Lower leg skin (tissue), 4 donors: ENCODE measurements at regions not wholly inside any gene's neighbourhood (a gene's known extent, or its start where the extent isn't known, plus 50 kb on each side); places are given as distances from the start of the nearest gene placed in this dataset.

ENCODE experiments used
- DNase-seq, 2 donors: peaks; one replicate each; pipeline ENCODE4 v3.0.0-alpha.2; 2019; ENCODE audit warnings: low spot score in 2 of 2
- H3K4me3 ChIP-seq: fragments of 200-600 bp; sonication (generic); 2 replicates; pipeline ENCODE4 v1.5.1; 2017; ENCODE audit warnings: mild to moderate bottlenecking, low read depth; ENCODE audit not compliant: poor library complexity, severe bottlenecking
- CTCF ChIP-seq, 3 donors: fragments of 450-650 bp; IDR thresholded peaks; one replicate each; pipeline ENCODE4 v1.5.1; 2016; ENCODE audit warnings: antibody characterized with exemption in 3 of 3, mild to moderate bottlenecking in 3 of 3, moderate library complexity in 2 of 3
- POLR2A ChIP-seq, 2 donors: fragments of 450-650 bp; IDR thresholded peaks; one replicate each; pipeline ENCODE4 v1.6.1; 2016 to 2017; ENCODE audit warnings: antibody characterized with exemption in 2 of 2, mild to moderate bottlenecking in 1 of 2, moderate library complexity in 1 of 2
- WGBS, 2 donors: methylation state at CpG; one replicate each; pipeline ENCODE4 v1.1.5; 2018; 5-methylcytosine and 5-hydroxymethylcytosine counted together
- intact Hi-C: fragments of 100-400 bp; cut with DNase I; formaldehyde crosslinking; loops from one replicate; pipeline ENCODE4 v1.15.0; 2023; ENCODE audit warnings: low total_unique reads

GRCh38 chr16:66278111-66278531, 88.4 kb upstream of the CDH5 start:
- WGBS, 2 donors, result 39 to 51% methylated on average over 2 of the region's 2 CpGs
- no peak for TF ChIP-seq CTCF (IDR thresholded peaks at IDR 0.05)
- TF ChIP-seq POLR2A (IDR thresholded peaks at IDR 0.05), result no peak
- H3K4me3 ChIP-seq, result no peak overlapping the region
- intact Hi-C loops, result loop anchor here (10.0 kb wide), 1 partner anchor 623 kb away; no protein-coding TSS in a partner anchor
- DNase-seq, result peak; percentile 53 to 85

- H3K4me3 ChIP-seq, result no peak overlapping the region
- peak in 1 of 2 donors; percentile 83 for DNase-seq
- TF ChIP-seq POLR2A (IDR thresholded peaks at IDR 0.05) (no peak), CTCF (IDR thresholded peaks at IDR 0.05) (no peak)
- WGBS, 2 donors, result 71 to 82% methylated on average over 6 of the region's 6 CpGs
- intact Hi-C loops, result loop anchor here (10.0 kb wide), 1 partner anchor 623 kb away; no protein-coding TSS in a partner anchor
Observed at GRCh38 chr16:66277311-66278070, 89.0 kb upstream of the CDH5 start.

- DNase-seq, result peak in 1 of 2 donors; percentile 81
- 29 to 38% methylated on average over 6 of the region's 6 CpGs for WGBS, 2 donors
- TF ChIP-seq CTCF (IDR thresholded peaks at IDR 0.05), result peak in 1 of 3 donors; percentile 46
- TF ChIP-seq POLR2A (IDR thresholded peaks at IDR 0.05), result no peak
- H3K4me3 ChIP-seq, result no peak overlapping the region
- intact Hi-C loops, result loop anchor here (10.0 kb wide), 1 partner anchor 621 kb away; no protein-coding TSS in a partner anchor
Observed at GRCh38 chr16:66275775-66276428, 90.6 kb upstream of the CDH5 start.

- peak in 1 of 2 donors; percentile 74 for DNase-seq
- TF ChIP-seq POLR2A (IDR thresholded peaks at IDR 0.05) (no peak), CTCF (IDR thresholded peaks at IDR 0.05) (no peak)
- WGBS, 2 donors, result 72 to 77% methylated on average over 9 of the region's 9 CpGs
- no peak overlapping the region for H3K4me3 ChIP-seq
- intact Hi-C loops, result loop anchor here (10.0 kb wide), 1 partner anchor 620 kb away; no protein-coding TSS in a partner anchor
Observed at GRCh38 chr16:66274335-66275110, 92.0 kb upstream of the CDH5 start.

GRCh38 chr16:66273644-66274334, 92.7 kb upstream of the CDH5 start:
- no peak overlapping the region for H3K4me3 ChIP-seq
- intact Hi-C loops, result loop anchor here (10.0 kb wide), 1 partner anchor 619 kb away; no protein-coding TSS in a partner anchor
- DNase-seq, result peak in 1 of 2 donors; percentile 71
- 78 to 81% methylated on average over 8 of the region's 8 CpGs for WGBS, 2 donors
- no peak for TF ChIP-seq POLR2A (IDR thresholded peaks at IDR 0.05)
- TF ChIP-seq CTCF (IDR thresholded peaks at IDR 0.05), result no peak
